IMR-90 (cell line): ENCODE measurements at regions not wholly inside any gene's neighbourhood (a gene's known extent, or its start where the extent isn't known, plus 50 kb on each side); places are given as distances from the start of the nearest gene placed in this dataset.

Experiments used
- ATAC-seq: fragments of 200-7000 bp; cut with Tn5 transposase; 2 replicates; pipeline ENCODE4 v1.9.1; 2020; ENCODE audit warnings: low read depth, mild to moderate bottlenecking, moderate library complexity
- BruUV-seq: library from RNA; stranded (reverse); fragments of 400-500 nt; replicated peaks from 2 replicates; lab custom pipeline; 2021; lab: Mats Ljungman, UMichigan
- CTCF ChIA-PET: fragments of 300-600 bp; formaldehyde crosslinking; extraction: SDS; loops from one replicate; lab custom pipeline; 2021; ENCODE audit warnings: antibody characterized with exemption; lab: Yijun Ruan, JAX
- POLR2A ChIA-PET: fragments of 300-600 bp; sonication (Branson Sonifier 250); formaldehyde crosslinking; loops from one replicate; lab custom pipeline; 2022; ENCODE audit warnings: antibody characterized with exemption; ENCODE audit not compliant: unreplicated experiment; lab: Charles Lee
- DNase-seq: peaks from one replicate; pipeline ENCODE4 v3.0.0; 2013
- H2AFZ ChIP-seq: replicated peaks from 2 replicates; pipeline ENCODE3; 2013; ENCODE audit warnings: low read length, mild to moderate bottlenecking; ENCODE audit not compliant: poor library complexity
- H2AK5ac ChIP-seq: 2 replicates; pipeline ENCODE4 v1.6.1; 2013; ENCODE audit warnings: low read depth, low read length, inconsistent platforms
- H2AK9ac ChIP-seq: replicated peaks from 2 replicates; pipeline ENCODE3; 2013; ENCODE audit warnings: mild to moderate bottlenecking, low read depth, low read length, moderate library complexity; ENCODE audit not compliant: poor library complexity
- H2BK120ac ChIP-seq: 2 replicates; pipeline ENCODE4 v1.6.1; 2013; ENCODE audit warnings: low read depth, low read length, inconsistent platforms
- H2BK15ac ChIP-seq: 3 replicates; pipeline ENCODE4 v1.6.1; 2013; ENCODE audit warnings: low read depth, low read length, inconsistent platforms
- H2BK20ac ChIP-seq: 2 replicates; pipeline ENCODE4 v1.6.1; 2013; ENCODE audit warnings: low read depth, mild to moderate bottlenecking, inconsistent platforms, low read length, moderate library complexity
- H2BK5ac ChIP-seq: 2 replicates; pipeline ENCODE4 v1.6.1; 2013; ENCODE audit warnings: mild to moderate bottlenecking, low read depth, low read length, inconsistent platforms; ENCODE audit not compliant: poor library complexity, severe bottlenecking
- H3K14ac ChIP-seq: replicated peaks from 2 replicates; pipeline ENCODE4 v1.6.1; 2013; ENCODE audit warnings: low read depth, low read length, inconsistent platforms
- H3K18ac ChIP-seq: 2 replicates; pipeline ENCODE4 v1.6.1; 2013; ENCODE audit warnings: low read depth, low read length, control low read depth
- H3K23ac ChIP-seq: 2 replicates; pipeline ENCODE4 v1.6.1; 2013; ENCODE audit warnings: low read depth, low read length, inconsistent platforms
- H3K27ac ChIP-seq: 2 replicates; pipeline ENCODE4 v1.5.1; 2013; ENCODE audit warnings: mild to moderate bottlenecking, control low read depth, low read length; ENCODE audit not compliant: insufficient read depth
- H3K27me3 ChIP-seq: 2 replicates; pipeline ENCODE4 v1.6.1; 2013; ENCODE audit warnings: low read length; ENCODE audit not compliant: control insufficient read depth, insufficient read depth
- H3K36me3 ChIP-seq: 2 replicates; pipeline ENCODE4 v1.6.1; 2013; ENCODE audit warnings: low read length, mixed read lengths; ENCODE audit not compliant: control insufficient read depth, insufficient read depth
- H3K4ac ChIP-seq: 2 replicates; pipeline ENCODE4 v1.6.1; 2013; ENCODE audit warnings: low read depth, low read length, inconsistent platforms
- H3K4me1 ChIP-seq: 2 replicates; pipeline ENCODE4 v1.6.1; 2013; ENCODE audit warnings: low read length, mixed read lengths; ENCODE audit not compliant: control insufficient read depth, insufficient read depth
- H3K4me2 ChIP-seq: 2 replicates; pipeline ENCODE4 v1.6.1; 2013; ENCODE audit warnings: low read depth, mild to moderate bottlenecking, control low read depth, low read length, moderate library complexity
- H3K4me3 ChIP-seq: 2 replicates; pipeline ENCODE4 v1.5.1; 2013; ENCODE audit warnings: low read depth, mild to moderate bottlenecking, control low read depth, low read length, moderate library complexity; ENCODE audit not compliant: insufficient read depth
- H3K56ac ChIP-seq: 2 replicates; pipeline ENCODE4 v1.6.1; 2013; ENCODE audit warnings: low read length, inconsistent platforms; ENCODE audit not compliant: insufficient read depth; ENCODE audit errors: extremely low read depth
- H3K79me1 ChIP-seq, 2 experiments: 2 replicates each; pipeline ENCODE4 v1.6.1; 2013; ENCODE audit warnings: low read length in 2 of 2, inconsistent platforms in 1 of 2, low read depth in 1 of 2
- H3K9ac ChIP-seq: 2 replicates; pipeline ENCODE4 v1.6.1; 2013; ENCODE audit warnings: low read depth, low read length, control low read depth
- H3K9me1 ChIP-seq: 2 replicates; pipeline ENCODE4 v1.6.1; 2013; ENCODE audit warnings: low read length, inconsistent platforms; ENCODE audit not compliant: insufficient read depth
- H3K9me3 ChIP-seq: 2 replicates; pipeline ENCODE4 v1.6.1; 2013; ENCODE audit warnings: low read length; ENCODE audit not compliant: control insufficient read depth, insufficient read depth
- H4K20me1 ChIP-seq: 2 replicates; pipeline ENCODE4 v1.6.1; 2013; ENCODE audit warnings: low read length, inconsistent platforms; ENCODE audit not compliant: insufficient read depth
- H4K5ac ChIP-seq: 2 replicates; pipeline ENCODE4 v1.6.1; 2013; ENCODE audit warnings: mild to moderate bottlenecking, low read depth, low read length, control low read depth
- H4K8ac ChIP-seq, 2 experiments: 2 replicates each; pipeline ENCODE4 v1.6.1; 2013; ENCODE audit warnings: low read depth in 2 of 2, low read length in 2 of 2, control low read depth in 1 of 2, inconsistent platforms in 1 of 2
- H4K91ac ChIP-seq: 2 replicates; pipeline ENCODE4 v1.6.1; 2013; ENCODE audit warnings: low read depth, low read length, inconsistent platforms; ENCODE audit not compliant: insufficient read depth
- BHLHE40 ChIP-seq: fragments of 150-350 bp; IDR thresholded peaks from 2 replicates; pipeline ENCODE4 v1.6.1; 2016; ENCODE audit warnings: mild to moderate bottlenecking, low read depth, low read length
- CEBPB ChIP-seq: IDR thresholded peaks from 2 replicates; pipeline ENCODE4 v1.6.1; 2012; ENCODE audit warnings: low read depth, low read length, improper control_type of control experiment
- CHD1 ChIP-seq: IDR thresholded peaks from 2 replicates; pipeline ENCODE4 v1.6.1; 2012; ENCODE audit warnings: low read depth, low read length, improper control_type of control experiment
- ELK1 ChIP-seq: fragments of 150-350 bp; IDR thresholded peaks from 2 replicates; pipeline ENCODE4 v1.6.1; 2016; ENCODE audit warnings: low read depth, mild to moderate bottlenecking, low read length, moderate library complexity, borderline replicate concordance
- FOS ChIP-seq: fragments of 150-350 bp; IDR thresholded peaks from 2 replicates; pipeline ENCODE4 v1.6.1; 2016; ENCODE audit warnings: low read depth, low read length
- MAFK ChIP-seq: IDR thresholded peaks from 2 replicates; pipeline ENCODE4 v1.6.1; 2012; ENCODE audit warnings: low read depth, low read length, improper control_type of control experiment
- MAZ ChIP-seq: IDR thresholded peaks from 2 replicates; pipeline ENCODE4 v1.6.1; 2012; ENCODE audit warnings: low read depth, mild to moderate bottlenecking, low read length, improper control_type of control experiment, moderate library complexity, borderline replicate concordance
- MXI1 ChIP-seq: IDR thresholded peaks from 2 replicates; pipeline ENCODE4 v1.6.1; 2012; ENCODE audit warnings: low read depth, mild to moderate bottlenecking, low read length, moderate library complexity, borderline replicate concordance
- NFE2L2 ChIP-seq: fragments of 150-350 bp; IDR thresholded peaks from 2 replicates; pipeline ENCODE4 v1.6.1; 2016; ENCODE audit warnings: low read depth, mild to moderate bottlenecking, low read length
- POLR2A ChIP-seq: IDR thresholded peaks from 2 replicates; pipeline ENCODE4 v1.6.1; 2012; ENCODE audit warnings: mild to moderate bottlenecking, low read depth, low read length
- RAD21 ChIP-seq: IDR thresholded peaks from 2 replicates; pipeline ENCODE4 v1.6.1; 2012; ENCODE audit warnings: low read length, improper control_type of control experiment
- RCOR1 ChIP-seq: IDR thresholded peaks from 2 replicates; pipeline ENCODE4 v1.6.1; 2012; ENCODE audit warnings: mild to moderate bottlenecking, low read length, improper control_type of control experiment; ENCODE audit not compliant: insufficient replicate concordance
- RFX5 ChIP-seq: IDR thresholded peaks from 2 replicates; pipeline ENCODE4 v1.8.0; 2012; ENCODE audit warnings: low read depth, mild to moderate bottlenecking, low read length, moderate library complexity
- SMC3 ChIP-seq: fragments of 150-350 bp; IDR thresholded peaks from 2 replicates; pipeline ENCODE4 v1.6.1; 2016; ENCODE audit warnings: low read depth, mild to moderate bottlenecking, antibody characterized with exemption, low read length, moderate library complexity
- WGBS, 2 experiments: methylation state at CpG; one replicate each; pipeline versions ENCODE4 v1.1.5 to v1.1.7; 2013; ENCODE audit warnings: missing lambda C conversion rate in 2 of 2; ENCODE audit not compliant: insufficient read length in 1 of 2; ENCODE audit errors: extremely low coverage in 2 of 2; 5-methylcytosine and 5-hydroxymethylcytosine counted together
- dilution Hi-C: fragments of 300-500 bp; cut with HindIII; formaldehyde crosslinking; loops from one replicate; pipeline ENCODE4 v1.14.3; 2018; ENCODE audit warnings: low sequenced_read_pairs; ENCODE audit not compliant: unreplicated experiment
- in situ Hi-C: fragments of 300-500 bp; cut with MboI; formaldehyde crosslinking; loops from 3 replicates; pipeline ENCODE4 v1.14.3; 2019; ENCODE audit warnings: low sequenced_read_pairs, inconsistent platforms, mixed read lengths
- intact Hi-C: fragments of 100-400 bp; cut with micrococcal nuclease; formaldehyde crosslinking; loops from 2 replicates; pipeline ENCODE4 v1.10.0; 2022
- TF ChIP-seq, protein P1 (sequence below): fragments of 150-350 bp; IDR thresholded peaks from 2 replicates; pipeline ENCODE4 v1.6.1; 2017; ENCODE audit warnings: mild to moderate bottlenecking, antibody characterized with exemption, low read length, low read depth
- TF ChIP-seq, protein P2 (sequence below): conservative IDR thresholded peaks from 2 replicates; pipeline ENCODE4 v1.5.1; 2012; ENCODE audit warnings: mild to moderate bottlenecking, low read depth, low read length, improper control_type of control experiment

DNA sequence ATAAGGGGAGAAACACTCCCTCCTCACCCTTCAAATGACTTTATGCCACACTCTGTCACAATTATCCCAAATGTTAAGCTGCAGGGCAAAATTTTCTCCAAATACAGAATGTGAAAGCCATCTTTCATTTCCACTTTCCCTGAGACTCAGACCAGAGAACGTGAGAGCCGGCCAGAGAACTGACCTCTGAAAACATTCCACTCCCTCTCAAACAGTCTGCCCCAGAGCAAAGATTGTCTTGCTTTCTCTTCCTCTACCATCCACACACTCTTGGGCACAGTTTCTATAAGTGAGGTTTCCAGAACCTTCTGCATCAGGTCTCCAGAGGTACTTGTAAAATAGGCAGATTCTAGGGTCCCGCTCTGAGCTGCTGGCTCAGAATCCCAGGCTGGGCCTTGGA lies 278.1 kb downstream of the FRK start:
- Histone ChIP-seq H3K4me1 (no peaks in the 10 kb centered on the region), H3K14ac (no peak overlapping the region), H4K20me1 (no peaks in the 10 kb centered on the region), H3K27ac (no peak overlapping the region), H3K36me3 (no peaks in the 10 kb centered on the region), H2AK9ac (no peak overlapping the region), H3K9me1 (no peaks in the 10 kb centered on the region), H3K4ac (no peak overlapping the region), H4K5ac (no peak overlapping the region), H3K9me3 (no peaks in the 10 kb centered on the region), H2BK15ac (no peak overlapping the region), H3K27me3 (no peaks in the 10 kb centered on the region), H3K79me1 (no peaks in the 10 kb centered on the region), H2AFZ (no peak overlapping the region), H3K9ac (no peak overlapping the region), H2AK5ac (no peak overlapping the region), H2BK20ac (no peak overlapping the region), H4K8ac (no peak overlapping the region), H3K4me2 (no peak overlapping the region), H3K23ac (no peak overlapping the region), H4K91ac (no peak overlapping the region), H3K56ac (no peak overlapping the region), H2BK5ac (no peak overlapping the region), H3K4me3 (no peak overlapping the region), H2BK120ac (no peak overlapping the region), H3K18ac (no peak overlapping the region)
- dilution Hi-C loops (no loop called here), in situ Hi-C loops (no loop called here), intact Hi-C loops (no loop called here)
- ChIA-PET CTCF (no interaction called here), POLR2A (no interaction called here)
- ATAC-seq (no peak), DNase-seq (no peak)
- no peak for TF ChIP-seq CEBPB
- no peak for TF ChIP-seq BHLHE40
- TF ChIP-seq RFX5 = no peak
- TF ChIP-seq, protein P1, sequence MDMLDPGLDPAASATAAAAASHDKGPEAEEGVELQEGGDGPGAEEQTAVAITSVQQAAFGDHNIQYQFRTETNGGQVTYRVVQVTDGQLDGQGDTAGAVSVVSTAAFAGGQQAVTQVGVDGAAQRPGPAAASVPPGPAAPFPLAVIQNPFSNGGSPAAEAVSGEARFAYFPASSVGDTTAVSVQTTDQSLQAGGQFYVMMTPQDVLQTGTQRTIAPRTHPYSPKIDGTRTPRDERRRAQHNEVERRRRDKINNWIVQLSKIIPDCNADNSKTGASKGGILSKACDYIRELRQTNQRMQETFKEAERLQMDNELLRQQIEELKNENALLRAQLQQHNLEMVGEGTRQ = no peak
- TF ChIP-seq MAZ = no peak
- TF ChIP-seq SMC3 = no peak
- TF ChIP-seq RAD21 = no peak
- no peak for TF ChIP-seq MAFK
- no peak for TF ChIP-seq POLR2A
- TF ChIP-seq ELK1 = no peak
- TF ChIP-seq MXI1 = no peak
- no peak for TF ChIP-seq CHD1
- TF ChIP-seq, protein P2, sequence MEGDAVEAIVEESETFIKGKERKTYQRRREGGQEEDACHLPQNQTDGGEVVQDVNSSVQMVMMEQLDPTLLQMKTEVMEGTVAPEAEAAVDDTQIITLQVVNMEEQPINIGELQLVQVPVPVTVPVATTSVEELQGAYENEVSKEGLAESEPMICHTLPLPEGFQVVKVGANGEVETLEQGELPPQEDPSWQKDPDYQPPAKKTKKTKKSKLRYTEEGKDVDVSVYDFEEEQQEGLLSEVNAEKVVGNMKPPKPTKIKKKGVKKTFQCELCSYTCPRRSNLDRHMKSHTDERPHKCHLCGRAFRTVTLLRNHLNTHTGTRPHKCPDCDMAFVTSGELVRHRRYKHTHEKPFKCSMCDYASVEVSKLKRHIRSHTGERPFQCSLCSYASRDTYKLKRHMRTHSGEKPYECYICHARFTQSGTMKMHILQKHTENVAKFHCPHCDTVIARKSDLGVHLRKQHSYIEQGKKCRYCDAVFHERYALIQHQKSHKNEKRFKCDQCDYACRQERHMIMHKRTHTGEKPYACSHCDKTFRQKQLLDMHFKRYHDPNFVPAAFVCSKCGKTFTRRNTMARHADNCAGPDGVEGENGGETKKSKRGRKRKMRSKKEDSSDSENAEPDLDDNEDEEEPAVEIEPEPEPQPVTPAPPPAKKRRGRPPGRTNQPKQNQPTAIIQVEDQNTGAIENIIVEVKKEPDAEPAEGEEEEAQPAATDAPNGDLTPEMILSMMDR = no peak
- no peak for TF ChIP-seq FOS
- TF ChIP-seq NFE2L2 = no peak
- no peak for TF ChIP-seq RCOR1
- WGBS, 2 experiments = no CpG with 5 or more reads among the region's 3 CpGs
- no TSS peak for BruUV-seq
